Keratinocyte (primary cell): ENCODE measurements at regions not wholly inside any gene's neighbourhood (a gene's known extent, or its start where the extent isn't known, plus 50 kb on each side); places are given as distances from the start of the nearest gene placed in this dataset.

ENCODE experiments used
- DNase-seq: peaks from one replicate; pipeline ENCODE4 v3.0.0-alpha.2; 2011; ENCODE audit warnings: low read depth, missing footprints, low spot score
- FAIRE-seq: peaks from 2 replicates; lab custom pipeline; 2011; peaks lifted over from hg19 to GRCh38; lab: Jason Lieb, UNC
- H2AFZ ChIP-seq: 2 replicates; pipeline ENCODE4 v1.6.0; 2012; ENCODE audit warnings: low read length, control low read depth, inconsistent platforms; ENCODE audit not compliant: control insufficient read depth
- H3K27ac ChIP-seq: 2 replicates; pipeline ENCODE4 v1.5.1; 2011; ENCODE audit warnings: low read length; ENCODE audit not compliant: control insufficient read depth, insufficient read depth
- H3K27me3 ChIP-seq: 3 replicates; pipeline ENCODE4 v1.6.0; 2011; ENCODE audit warnings: low read length; ENCODE audit not compliant: control insufficient read depth, insufficient read depth; ENCODE audit errors: extremely low read depth
- H3K36me3 ChIP-seq, 2 experiments: 2 replicates in 1 of 2; 3 replicates in 1 of 2; pipeline ENCODE4 v1.5.1; 2011; ENCODE audit warnings: low read length in 2 of 2, mild to moderate bottlenecking in 1 of 2; ENCODE audit not compliant: control insufficient read depth in 2 of 2, insufficient read depth in 2 of 2; ENCODE audit errors: extremely low read depth in 1 of 2
- H3K4me1 ChIP-seq: 3 replicates; pipeline ENCODE4 v1.5.1; 2011; ENCODE audit warnings: low read length; ENCODE audit not compliant: control insufficient read depth, insufficient read depth; ENCODE audit errors: extremely low read depth
- H3K4me2 ChIP-seq: 3 replicates; pipeline ENCODE4 v1.6.0; 2011; ENCODE audit warnings: low read depth, low read length; ENCODE audit not compliant: control insufficient read depth, insufficient read depth; ENCODE audit errors: extremely low read depth
- H3K4me3 ChIP-seq, 3 experiments: fragments of 200-600 bp in 1 of 3; sonication (generic) in 1 of 3; 2 replicates in 2 of 3; 3 replicates in 1 of 3; pipeline ENCODE4 v1.5.1; 2011 to 2016; ENCODE audit warnings: low read length in 3 of 3, mild to moderate bottlenecking in 3 of 3, control low read depth in 2 of 3, inconsistent platforms in 1 of 3, low read depth in 1 of 3, mixed read lengths in 1 of 3, mixed run types in 1 of 3, moderate library complexity in 1 of 3; ENCODE audit not compliant: control insufficient read depth in 2 of 3, insufficient read depth in 2 of 3; ENCODE audit errors: extremely low read depth in 1 of 3
- H3K79me2 ChIP-seq: 2 replicates; pipeline ENCODE4 v1.6.0; 2012; ENCODE audit warnings: low read length; ENCODE audit not compliant: control insufficient read depth, insufficient read depth
- H3K9ac ChIP-seq: 3 replicates; pipeline ENCODE4 v1.6.0; 2011; ENCODE audit warnings: low read length; ENCODE audit not compliant: control insufficient read depth, insufficient read depth; ENCODE audit errors: extremely low read depth
- H3K9me1 ChIP-seq: 3 replicates; pipeline ENCODE4 v1.6.0; 2011; ENCODE audit warnings: low read length; ENCODE audit not compliant: control insufficient read depth, insufficient read depth; ENCODE audit errors: extremely low read depth
- H3K9me3 ChIP-seq: 2 replicates; pipeline ENCODE4 v1.5.1; 2012; ENCODE audit warnings: low read depth, low read length; ENCODE audit not compliant: control insufficient read depth
- H4K20me1 ChIP-seq: 3 replicates; pipeline ENCODE4 v1.6.0; 2011; ENCODE audit warnings: low read length; ENCODE audit not compliant: control insufficient read depth, insufficient read depth; ENCODE audit errors: extremely low read depth
- EZH2 ChIP-seq: IDR thresholded peaks from one replicate; pipeline ENCODE4 v1.6.1; 2012; ENCODE audit warnings: inconsistent platforms, mild to moderate bottlenecking, low read length, moderate library complexity
- dilution Hi-C: fragments of 300-500 bp; cut with MboI; formaldehyde crosslinking; loops from one replicate; pipeline ENCODE4 v1.7.0; 2020; ENCODE audit warnings: low sequenced_read_pairs; ENCODE audit not compliant: extremely low pct_ligation_motif_present
- TF ChIP-seq, protein P1 (sequence below), 3 experiments: IDR thresholded peaks in 1 of 3; conservative IDR thresholded peaks in 1 of 3; optimal IDR thresholded peaks in 1 of 3; 2 replicates in 2 of 3; 3 replicates in 1 of 3; pipeline versions ENCODE3 to v1.5.1; 2011; ENCODE audit warnings: low read length in 3 of 3, mild to moderate bottlenecking in 3 of 3, moderate library complexity in 2 of 3, control low read depth in 1 of 3, inconsistent platforms in 1 of 3; ENCODE audit not compliant: insufficient read depth in 2 of 3; ENCODE audit errors: extremely low read depth in 1 of 3

DNA sequence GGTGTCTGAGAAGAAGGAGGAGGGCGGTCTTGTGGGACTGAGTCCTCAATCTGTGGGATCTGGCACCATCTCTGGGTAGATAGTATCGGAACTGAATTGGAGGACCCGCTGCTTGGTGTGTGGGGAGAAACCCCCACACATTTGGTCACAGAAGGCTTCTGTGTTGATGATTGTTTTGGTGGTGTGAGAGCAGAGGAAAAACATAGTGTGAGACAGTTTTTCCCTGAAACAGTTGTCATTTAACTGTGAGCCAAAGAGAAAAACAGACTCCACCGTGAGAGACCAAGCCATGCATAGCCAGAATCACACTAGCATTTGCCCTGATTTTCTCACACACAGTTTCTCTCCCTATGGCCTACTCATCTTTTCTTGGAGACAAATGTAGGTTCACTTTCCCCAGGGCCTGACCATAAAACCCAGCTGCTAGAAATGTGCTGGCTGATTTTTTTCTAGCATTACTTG, 91.4 kb upstream of the FLRT2 start:
- Histone ChIP-seq H3K27ac (peak overlapping the region; percentile 74), H3K4me3 (no peak overlapping the region)
- FAIRE-seq, result peak; percentile 29

GRCh38 chr14:85439696-85440328, 90.1 kb upstream of the FLRT2 start:
- DNase-seq, result peak; percentile 71
- Histone ChIP-seq H3K9me1 (no peaks in the 10 kb centered on the region), H3K27me3 (no peaks in the 10 kb centered on the region), H3K27ac (peak overlapping the region; percentile 37), H3K4me1 (peaks cover 56% of the 10 kb centered on the region), H3K9ac (no peak overlapping the region), H3K4me2 (peak overlapping the region; percentile 13), H3K79me2 (no peaks in the 10 kb centered on the region), H3K4me3 (no peak overlapping the region), H4K20me1 (no peaks in the 10 kb centered on the region), H3K9me3 (no peaks in the 10 kb centered on the region), H3K36me3 (no peaks in the 10 kb centered on the region), H2AFZ (no peak overlapping the region)
- dilution Hi-C loops, result no loop called here
- FAIRE-seq, result peak; percentile 91
- TF ChIP-seq, protein P1, sequence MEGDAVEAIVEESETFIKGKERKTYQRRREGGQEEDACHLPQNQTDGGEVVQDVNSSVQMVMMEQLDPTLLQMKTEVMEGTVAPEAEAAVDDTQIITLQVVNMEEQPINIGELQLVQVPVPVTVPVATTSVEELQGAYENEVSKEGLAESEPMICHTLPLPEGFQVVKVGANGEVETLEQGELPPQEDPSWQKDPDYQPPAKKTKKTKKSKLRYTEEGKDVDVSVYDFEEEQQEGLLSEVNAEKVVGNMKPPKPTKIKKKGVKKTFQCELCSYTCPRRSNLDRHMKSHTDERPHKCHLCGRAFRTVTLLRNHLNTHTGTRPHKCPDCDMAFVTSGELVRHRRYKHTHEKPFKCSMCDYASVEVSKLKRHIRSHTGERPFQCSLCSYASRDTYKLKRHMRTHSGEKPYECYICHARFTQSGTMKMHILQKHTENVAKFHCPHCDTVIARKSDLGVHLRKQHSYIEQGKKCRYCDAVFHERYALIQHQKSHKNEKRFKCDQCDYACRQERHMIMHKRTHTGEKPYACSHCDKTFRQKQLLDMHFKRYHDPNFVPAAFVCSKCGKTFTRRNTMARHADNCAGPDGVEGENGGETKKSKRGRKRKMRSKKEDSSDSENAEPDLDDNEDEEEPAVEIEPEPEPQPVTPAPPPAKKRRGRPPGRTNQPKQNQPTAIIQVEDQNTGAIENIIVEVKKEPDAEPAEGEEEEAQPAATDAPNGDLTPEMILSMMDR (optimal IDR thresholded peaks at IDR 0.05 in 1 of 3, IDR thresholded peaks at IDR 0.05 in 1 of 3, conservative IDR thresholded peaks at IDR 0.05 in 1 of 3; ENCODE audit: extremely low read depth in 1 of 3, insufficient read depth in 2 of 3, low read length in 3 of 3), result no peak
- no peak for TF ChIP-seq EZH2

More for the DNA sequence above, 91.4 kb upstream of the FLRT2 start:
- H3K79me2 ChIP-seq, result no peaks in the 10 kb centered on the region
- peak overlapping the region; percentile 39 for H3K9ac ChIP-seq
- dilution Hi-C loops, result no loop called here
- H3K4me2 ChIP-seq, result no peak overlapping the region
- H3K27me3 ChIP-seq, result no peaks in the 10 kb centered on the region
- DNase-seq, result no peak
- H3K9me1 ChIP-seq, result no peaks in the 10 kb centered on the region
- peak overlapping the region; percentile 36 for H2AFZ ChIP-seq
- no peaks in the 10 kb centered on the region for H3K9me3 ChIP-seq
- H3K36me3 ChIP-seq, result no peaks in the 10 kb centered on the region
- no peaks in the 10 kb centered on the region for H4K20me1 ChIP-seq
- no peak for TF ChIP-seq EZH2
- TF ChIP-seq, protein P1 (optimal IDR thresholded peaks at IDR 0.05 in 1 of 3, IDR thresholded peaks at IDR 0.05 in 1 of 3, conservative IDR thresholded peaks at IDR 0.05 in 1 of 3; ENCODE audit: extremely low read depth in 1 of 3, insufficient read depth in 2 of 3, low read length in 3 of 3), result no peak
- peaks cover 48% of the 10 kb centered on the region for H3K4me1 ChIP-seq
